ENCODE measurements at regions not wholly inside any gene's neighbourhood (a gene's known extent, or its start where the extent isn't known, plus 50 kb on each side); places are given as distances from the start of the nearest gene placed in this dataset.

GRCh38 chr16:35911899-35912298 lies 2452.5 kb downstream of the TP53TG3F start:
- no peak for TF ChIP-seq EP300 (IDR thresholded peaks at IDR 0.05)
- TF ChIP-seq POLR2AphosphoS5 (IDR thresholded peaks at IDR 0.05): no peak
- no peak for TF ChIP-seq CTCF (IDR thresholded peaks at IDR 0.05)
- no peak for TF ChIP-seq POLR2A (IDR thresholded peaks at IDR 0.05)
- DNase-seq: no peak
- Histone ChIP-seq H3K36me3 (no peaks in the 10 kb centered on the region), H3K4me3 (no peak overlapping the region), H3K9me3 (peaks cover 0 to 25% (median 1%) of the 10 kb centered on the region in 4 donors), H3K27ac (no peak overlapping the region), H3K4me1 (no peaks in the 10 kb centered on the region), H3K27me3 (no peaks in the 10 kb centered on the region)
- 82 to 85% methylated on average over 8 of the region's 8 CpGs for WGBS, 2 donors
- intact Hi-C loops (cut with DNase I): no loop called here

GRCh38 chr16:35931722-35932121 lies 2472.3 kb downstream of the TP53TG3F start:
- Histone ChIP-seq H3K4me3 (no peak overlapping the region), H3K27ac (no peak overlapping the region), H3K4me1 (no peaks in the 10 kb centered on the region), H3K27me3 (no peaks in the 10 kb centered on the region), H3K36me3 (no peaks in the 10 kb centered on the region), H3K9me3 (peaks cover 1 to 4% (median 3%) of the 10 kb centered on the region in 4 donors)
- WGBS, 2 donors: 83 to 86% methylated on average over 3 of the region's 3 CpGs
- DNase-seq: no peak
- TF ChIP-seq CTCF (IDR thresholded peaks at IDR 0.05): no peak
- TF ChIP-seq POLR2A (IDR thresholded peaks at IDR 0.05): no peak
- no peak for TF ChIP-seq POLR2AphosphoS5 (IDR thresholded peaks at IDR 0.05)
- TF ChIP-seq EP300 (IDR thresholded peaks at IDR 0.05): no peak
- intact Hi-C loops (cut with DNase I): no loop called here

Small RNA genes in the stretch of these regions (small RNA-seq; reads per million reads assigned to genes)
- gene AC106785.1 (0 reads per million in 3 donors), gene RNA5SP406 (0 reads per million in 3 donors), gene RNA5SP407 (0 reads per million in 3 donors), gene RNA5SP408 (0 reads per million in 3 donors), gene RNA5SP409 (0 reads per million in 3 donors), gene RNA5SP410 (0 reads per million in 3 donors), gene RNA5SP411 (0 reads per million in 3 donors), gene RNA5SP412 (0 to 0.07 (median 0) reads per million in 3 donors), gene RNA5SP413 (0 reads per million in 3 donors), gene RNA5SP414 (0 reads per million in 3 donors), gene RNA5SP415 (0 reads per million in 3 donors), gene RNA5SP416 (0 reads per million in 3 donors), gene RNA5SP417 (0 reads per million in 3 donors), gene RNA5SP418 (0 reads per million in 3 donors), gene RNA5SP419 (0 reads per million in 3 donors), gene RNA5SP420 (0 reads per million in 3 donors), gene RNA5SP421 (0 reads per million in 3 donors), gene RNA5SP422 (0 reads per million in 3 donors), gene RNA5SP423 (0 reads per million in 3 donors)

Measured in sigmoid colon (tissue), 6 donors.